Fibroblast of lung (primary cell): ENCODE measurements at regions not wholly inside any gene's neighbourhood (a gene's known extent, or its start where the extent isn't known, plus 50 kb on each side); places are given as distances from the start of the nearest gene placed in this dataset.

Experiments used
- DNase-seq, 2 donors: peaks; one replicate each; pipeline versions ENCODE4 v3.0.0 to v3.0.0-alpha.2; 2010; ENCODE audit warnings: low read depth in 2 of 2
- H2AFZ ChIP-seq: 2 replicates; pipeline ENCODE4 v1.5.1; 2012; ENCODE audit warnings: low read length, control low read depth, inconsistent platforms
- H3K27ac ChIP-seq: 2 replicates; pipeline ENCODE4 v1.5.1; 2011; ENCODE audit warnings: low read length, control low read depth; ENCODE audit not compliant: insufficient read depth
- H3K27me3 ChIP-seq: 2 replicates; pipeline ENCODE4 v1.5.1; 2011; ENCODE audit warnings: mild to moderate bottlenecking, low read length; ENCODE audit not compliant: control insufficient read depth, insufficient read depth
- H3K36me3 ChIP-seq: 2 replicates; pipeline ENCODE4 v1.5.1; 2011; ENCODE audit warnings: low read length; ENCODE audit not compliant: control insufficient read depth, insufficient read depth
- H3K4me1 ChIP-seq: 2 replicates; pipeline ENCODE4 v1.5.1; 2011; ENCODE audit warnings: low read length; ENCODE audit not compliant: control insufficient read depth, insufficient read depth; ENCODE audit errors: extremely low read depth
- H3K4me2 ChIP-seq: 2 replicates; pipeline ENCODE4 v1.5.1; 2011; ENCODE audit warnings: low read length, control low read depth; ENCODE audit not compliant: insufficient read depth; ENCODE audit errors: extremely low read depth
- H3K4me3 ChIP-seq, 4 experiments: fragments of 200-600 bp in 1 of 4; sonication (generic) in 1 of 4; replicated peaks in 1 of 4; 2 replicates each; pipeline ENCODE4 v1.5.1; 2011 to 2016; ENCODE audit warnings: low read length in 4 of 4, low read depth in 3 of 4, mild to moderate bottlenecking in 3 of 4, control low read depth in 2 of 4, inconsistent platforms in 1 of 4, mixed read lengths in 1 of 4; ENCODE audit not compliant: insufficient read depth in 1 of 4; ENCODE audit errors: control extremely low read depth in 1 of 4
- H3K79me2 ChIP-seq: 2 replicates; pipeline ENCODE4 v1.5.1; 2012; ENCODE audit warnings: mild to moderate bottlenecking, low read length, inconsistent platforms; ENCODE audit not compliant: control insufficient read depth, insufficient read depth
- H3K9ac ChIP-seq: 2 replicates; pipeline ENCODE4 v1.5.1; 2011; ENCODE audit warnings: mild to moderate bottlenecking, low read length, control low read depth; ENCODE audit not compliant: insufficient read depth
- H3K9me3 ChIP-seq: 2 replicates; pipeline ENCODE4 v1.5.1; 2012; ENCODE audit warnings: low read depth, low read length; ENCODE audit not compliant: control insufficient read depth, insufficient read depth
- H4K20me1 ChIP-seq: 2 replicates; pipeline ENCODE4 v1.5.1; 2011; ENCODE audit warnings: low read length; ENCODE audit not compliant: control insufficient read depth, insufficient read depth; ENCODE audit errors: extremely low read depth
- CTCF ChIP-seq, 2 donors: IDR thresholded peaks in 1 of 2; conservative IDR thresholded peaks in 1 of 2; 1 replicate in 1 of 2; 2 replicates in 1 of 2; pipeline ENCODE4 v1.5.1; 2011 to 2012; ENCODE audit warnings: low read length in 2 of 2, control low read depth in 1 of 2, inconsistent platforms in 1 of 2, low read depth in 1 of 2, mild to moderate bottlenecking in 1 of 2
- EZH2 ChIP-seq: IDR thresholded peaks from 2 replicates; pipeline ENCODE4 v1.5.1; 2012; ENCODE audit warnings: low read length, control low read depth, mild to moderate bottlenecking; ENCODE audit errors: missing control alignments

- no peak for DNase-seq
- Histone ChIP-seq H3K4me2 (no peak overlapping the region), H3K9me3 (no peaks in the 10 kb centered on the region), H3K4me1 (no peaks in the 10 kb centered on the region), H3K4me3 (no peak overlapping the region), H4K20me1 (no peaks in the 10 kb centered on the region), H2AFZ (no peak overlapping the region), H3K36me3 (no peaks in the 10 kb centered on the region), H3K27ac (no peak overlapping the region), H3K27me3 (no peaks in the 10 kb centered on the region), H3K79me2 (no peaks in the 10 kb centered on the region), H3K9ac (no peak overlapping the region)
- no peak for TF ChIP-seq CTCF (conservative IDR thresholded peaks at IDR 0.05 in 1 of 2, IDR thresholded peaks at IDR 0.05 in 1 of 2; ENCODE audit: low read depth in 1 of 2, low read length in 2 of 2)
- TF ChIP-seq EZH2 = no peak
Measured at GRCh38 chr9:23441275-23441674, 384.8 kb downstream of the ELAVL2 start.

- Histone ChIP-seq H3K79me2 (no peaks in the 10 kb centered on the region), H3K36me3 (no peaks in the 10 kb centered on the region), H4K20me1 (no peaks in the 10 kb centered on the region), H3K9me3 (no peaks in the 10 kb centered on the region), H3K4me1 (no peaks in the 10 kb centered on the region), H3K9ac (no peak overlapping the region), H3K4me2 (no peak overlapping the region), H3K27ac (no peak overlapping the region), H3K27me3 (no peaks in the 10 kb centered on the region), H3K4me3 (no peak overlapping the region), H2AFZ (no peak overlapping the region)
- no peak for DNase-seq
- TF ChIP-seq EZH2 (no peak), CTCF (conservative IDR thresholded peaks at IDR 0.05 in 1 of 2, IDR thresholded peaks at IDR 0.05 in 1 of 2; ENCODE audit: low read depth in 1 of 2, low read length in 2 of 2) (no peak)
Measured at GRCh38 chr9:23444658-23445057, 381.4 kb downstream of the ELAVL2 start.

- Histone ChIP-seq H3K9ac (no peak overlapping the region), H3K4me3 (no peak overlapping the region), H3K79me2 (no peaks in the 10 kb centered on the region), H3K36me3 (no peaks in the 10 kb centered on the region), H3K27me3 (no peaks in the 10 kb centered on the region), H3K4me2 (no peak overlapping the region), H2AFZ (no peak overlapping the region), H3K4me1 (no peaks in the 10 kb centered on the region), H4K20me1 (no peaks in the 10 kb centered on the region), H3K27ac (no peak overlapping the region), H3K9me3 (no peaks in the 10 kb centered on the region)
- DNase-seq = no peak
- TF ChIP-seq CTCF (conservative IDR thresholded peaks at IDR 0.05 in 1 of 2, IDR thresholded peaks at IDR 0.05 in 1 of 2; ENCODE audit: low read depth in 1 of 2, low read length in 2 of 2) (no peak), EZH2 (no peak)
Measured at GRCh38 chr9:23447166-23447565, 378.9 kb downstream of the ELAVL2 start.
